GM12891 (cell line): ENCODE measurements at regions not wholly inside any gene's neighbourhood (a gene's known extent, or its start where the extent isn't known, plus 50 kb on each side); places are given as distances from the start of the nearest gene placed in this dataset.

Experiments used
- PAX5 ChIP-seq: IDR thresholded peaks from 2 replicates; pipeline ENCODE4 v1.6.1; 2011; ENCODE audit warnings: low read length, moderate library complexity, mild to moderate bottlenecking; ENCODE audit not compliant: insufficient read depth, severe bottlenecking
- POLR2A ChIP-seq: IDR thresholded peaks from 2 replicates; pipeline ENCODE4 v1.6.1; 2011; ENCODE audit warnings: low read depth, low read length, control low read depth
- POLR2AphosphoS5 ChIP-seq: IDR thresholded peaks from 2 replicates; pipeline ENCODE4 v1.6.1; 2011; ENCODE audit warnings: low read depth, low read length, control low read depth
- POU2F2 ChIP-seq: IDR thresholded peaks from 2 replicates; pipeline ENCODE4 v1.6.1; 2011; ENCODE audit warnings: low read depth, mild to moderate bottlenecking, control low read depth, low read length, moderate library complexity
- SPI1 ChIP-seq: IDR thresholded peaks from 2 replicates; pipeline ENCODE4 v1.6.1; 2011; ENCODE audit warnings: low read depth, low read length, control low read depth
- TAF1 ChIP-seq: IDR thresholded peaks from 2 replicates; pipeline ENCODE4 v1.6.1; 2011; ENCODE audit warnings: low read depth, low read length, control low read depth

DNA sequence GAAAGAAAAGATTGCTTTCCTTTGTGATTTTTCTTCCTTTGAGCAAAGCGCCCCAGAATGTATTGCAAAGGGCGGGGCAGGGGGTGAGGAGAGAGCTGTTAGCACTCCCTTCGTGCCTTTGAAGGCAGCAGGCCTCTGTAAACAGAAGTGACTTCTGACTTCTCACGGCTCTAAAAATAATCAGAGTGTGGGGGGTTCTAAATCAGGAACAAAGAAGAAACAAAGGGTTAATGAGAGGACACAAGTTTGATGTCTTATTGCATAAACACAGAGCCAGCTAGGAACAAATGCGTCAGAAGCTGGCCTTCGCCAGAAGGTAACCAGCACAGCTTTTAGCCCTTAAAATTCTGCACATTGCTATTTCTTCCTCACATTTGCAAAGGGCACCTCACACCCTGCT lies 626.2 kb downstream of the MID1IP1 start:
- TF ChIP-seq POLR2A: no peak
- TF ChIP-seq POLR2AphosphoS5: no peak
- TF ChIP-seq PAX5: no peak
- no peak for TF ChIP-seq POU2F2
- TF ChIP-seq TAF1: no peak
- no peak for TF ChIP-seq SPI1
